ENCODE measurements at regions not wholly inside any gene's neighbourhood (a gene's known extent, or its start where the extent isn't known, plus 50 kb on each side); places are given as distances from the start of the nearest gene placed in this dataset.

- TF ChIP-seq CTCF (IDR thresholded peaks at IDR 0.05; ENCODE audit: insufficient read depth, low read length, poor library complexity, severe bottlenecking) (no peak), EZH2phosphoT487 (conservative IDR thresholded peaks at IDR 0.05; ENCODE audit: low read length) (no peak)
Observed at GRCh38 chr6:15160812-15161211, 85.1 kb upstream of the JARID2 start.
